NCI-H187 treated with DMSO at 0.1 percent for 48 hours (cell line): ENCODE measurements at regions not wholly inside any gene's neighbourhood (a gene's known extent, or its start where the extent isn't known, plus 50 kb on each side); places are given as distances from the start of the nearest gene placed in this dataset.
"Not testable (repeated sequence)": the region's sequence is repeated elsewhere in the genome, so short reads cannot be mapped to it uniquely, and the experiment has no call there.

Experiments used
- DNase-seq: peaks from one replicate; lab custom pipeline; 2025; lab: John Stamatoyannopoulos, UW

- DNase-seq: no peak
Measured at GRCh38 chr2:62330959-62331358, 135.0 kb downstream of the B3GNT2 start.

- no peak for DNase-seq
Measured at GRCh38 chr2:62329797-62330196, 133.9 kb downstream of the B3GNT2 start.

GRCh38 chr2:62326735-62327134 lies 130.8 kb downstream of the B3GNT2 start:
- DNase-seq: no peak

GRCh38 chr2:62325398-62325797 lies 129.5 kb downstream of the B3GNT2 start:
- no peak for DNase-seq

GRCh38 chr2:62321380-62322289 lies 125.7 kb downstream of the B3GNT2 start:
- no peak for DNase-seq

- no peak for DNase-seq
Measured at GRCh38 chr2:62320657-62321357, 124.9 kb downstream of the B3GNT2 start.

GRCh38 chr2:62320137-62320536 lies 124.2 kb downstream of the B3GNT2 start:
- not testable (repeated sequence) for DNase-seq

- no peak for DNase-seq
Measured at GRCh38 chr2:62319070-62319469, 123.2 kb downstream of the B3GNT2 start.

- DNase-seq: no peak
Measured at GRCh38 chr2:62315476-62315875, 119.6 kb downstream of the B3GNT2 start.

GRCh38 chr2:62314291-62314690 lies 118.4 kb downstream of the B3GNT2 start:
- no peak for DNase-seq

- DNase-seq: no peak
Measured at GRCh38 chr2:62313449-62314227, 117.7 kb downstream of the B3GNT2 start.

- DNase-seq: no peak
Measured at GRCh38 chr2:62309465-62310091, 113.7 kb downstream of the B3GNT2 start.

GRCh38 chr2:62309081-62309464 lies 113.2 kb downstream of the B3GNT2 start:
- no peak for DNase-seq

GRCh38 chr2:62307469-62308389 lies 111.8 kb downstream of the B3GNT2 start:
- DNase-seq: no peak

- no peak for DNase-seq
Measured at GRCh38 chr2:62306751-62307468, 111.0 kb downstream of the B3GNT2 start.

- no peak for DNase-seq
Measured at GRCh38 chr2:62305421-62306176, 109.7 kb downstream of the B3GNT2 start.

- peak; percentile 53 for DNase-seq
Measured at GRCh38 chr2:62304429-62305417, 108.8 kb downstream of the B3GNT2 start.

GRCh38 chr2:62303788-62304187 lies 107.9 kb downstream of the B3GNT2 start:
- no peak for DNase-seq
